Calu3 (cell line): ENCODE measurements at regions not wholly inside any gene's neighbourhood (a gene's known extent, or its start where the extent isn't known, plus 50 kb on each side); places are given as distances from the start of the nearest gene placed in this dataset.

Source experiments
- BruUV-seq: library from RNA; stranded (reverse); fragments of 400-500 nt; replicated peaks from 2 replicates; lab custom pipeline; 2021; lab: Mats Ljungman, UMichigan
- CTCF ChIA-PET: fragments of 300-600 bp; sonication (Branson Sonifier 250); formaldehyde crosslinking; loops from one replicate; lab custom pipeline; 2022; ENCODE audit warnings: antibody characterized with exemption; lab: Charles Lee
- DNase-seq: peaks from one replicate; pipeline ENCODE4 v3.0.0; 2022
- H3K27ac Mint-ChIP-seq: one replicate; pipeline ENCODE4 v1.8.0; 2022; ENCODE audit warnings: mixed read lengths; ENCODE audit not compliant: unreplicated experiment
- H3K27me3 Mint-ChIP-seq: one replicate; pipeline ENCODE4 v1.8.0; 2022; ENCODE audit warnings: mixed read lengths; ENCODE audit not compliant: unreplicated experiment
- H3K36me3 Mint-ChIP-seq: one replicate; pipeline ENCODE4 v1.8.0; 2022; ENCODE audit warnings: mild to moderate bottlenecking, moderate library complexity, mixed read lengths; ENCODE audit not compliant: insufficient read depth, unreplicated experiment
- H3K4me1 Mint-ChIP-seq: one replicate; pipeline ENCODE4 v1.8.0; 2022; ENCODE audit warnings: mild to moderate bottlenecking, low read depth, mixed read lengths; ENCODE audit not compliant: unreplicated experiment
- H3K4me3 Mint-ChIP-seq: one replicate; pipeline ENCODE4 v1.8.0; 2022; ENCODE audit warnings: mild to moderate bottlenecking, low read depth, moderate library complexity, mixed read lengths; ENCODE audit not compliant: unreplicated experiment
- H3K9me3 Mint-ChIP-seq: one replicate; pipeline ENCODE4 v1.8.0; 2022; ENCODE audit warnings: low read depth, mixed read lengths; ENCODE audit not compliant: unreplicated experiment
- intact Hi-C: fragments of 100-400 bp; cut with micrococcal nuclease; formaldehyde crosslinking; loops from one replicate; pipeline ENCODE4 v1.10.0; 2022; ENCODE audit not compliant: unreplicated experiment
- TF ChIP-seq, protein P1 (sequence below): fragments of 200-600 bp; IDR thresholded peaks from one replicate; pipeline ENCODE4 v1.8.0; 2022; ENCODE audit warnings: antibody characterized with exemption; ENCODE audit not compliant: unreplicated experiment

DNA sequence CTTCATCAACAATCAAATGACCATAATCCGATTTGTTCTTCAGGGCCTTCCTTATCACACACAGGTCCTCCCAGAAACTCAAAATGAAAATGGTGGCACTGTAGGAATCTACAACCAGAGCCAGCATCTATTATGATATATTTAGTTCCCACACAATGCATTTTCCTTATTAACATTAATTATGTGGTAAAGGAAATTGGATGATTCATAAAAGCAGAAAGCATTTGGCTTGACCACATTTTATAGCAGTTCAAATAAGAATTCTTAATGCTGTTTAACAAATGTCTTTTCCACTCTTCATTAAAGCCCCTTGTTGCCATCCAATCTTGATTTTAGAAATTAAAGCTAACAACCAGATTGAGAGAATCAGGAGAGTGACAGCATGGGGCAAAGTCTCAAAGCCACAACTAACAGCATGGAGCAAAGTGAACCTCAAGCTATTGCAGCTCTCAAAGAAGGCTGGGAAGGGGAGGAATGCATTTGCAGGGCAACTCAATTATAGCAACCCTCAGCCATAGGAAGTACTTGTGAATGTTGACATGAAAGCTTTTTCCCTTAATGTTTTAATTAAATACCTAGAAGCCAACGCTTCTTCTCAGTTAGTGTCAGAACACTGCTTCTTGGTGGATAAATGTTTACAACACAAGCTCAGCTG lies 549.1 kb downstream of the NXPH1 start:
- TF ChIP-seq, protein P1, sequence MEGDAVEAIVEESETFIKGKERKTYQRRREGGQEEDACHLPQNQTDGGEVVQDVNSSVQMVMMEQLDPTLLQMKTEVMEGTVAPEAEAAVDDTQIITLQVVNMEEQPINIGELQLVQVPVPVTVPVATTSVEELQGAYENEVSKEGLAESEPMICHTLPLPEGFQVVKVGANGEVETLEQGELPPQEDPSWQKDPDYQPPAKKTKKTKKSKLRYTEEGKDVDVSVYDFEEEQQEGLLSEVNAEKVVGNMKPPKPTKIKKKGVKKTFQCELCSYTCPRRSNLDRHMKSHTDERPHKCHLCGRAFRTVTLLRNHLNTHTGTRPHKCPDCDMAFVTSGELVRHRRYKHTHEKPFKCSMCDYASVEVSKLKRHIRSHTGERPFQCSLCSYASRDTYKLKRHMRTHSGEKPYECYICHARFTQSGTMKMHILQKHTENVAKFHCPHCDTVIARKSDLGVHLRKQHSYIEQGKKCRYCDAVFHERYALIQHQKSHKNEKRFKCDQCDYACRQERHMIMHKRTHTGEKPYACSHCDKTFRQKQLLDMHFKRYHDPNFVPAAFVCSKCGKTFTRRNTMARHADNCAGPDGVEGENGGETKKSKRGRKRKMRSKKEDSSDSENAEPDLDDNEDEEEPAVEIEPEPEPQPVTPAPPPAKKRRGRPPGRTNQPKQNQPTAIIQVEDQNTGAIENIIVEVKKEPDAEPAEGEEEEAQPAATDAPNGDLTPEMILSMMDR = no peak
- no TSS peak for BruUV-seq
- H3K4me1 Mint-ChIP-seq = no peaks in the 10 kb centered on the region
- H3K27me3 Mint-ChIP-seq = no peaks in the 10 kb centered on the region
- H3K27ac Mint-ChIP-seq = no peak overlapping the region
- no peaks in the 10 kb centered on the region for H3K9me3 Mint-ChIP-seq
- no peak for DNase-seq
- CTCF ChIA-PET = no interaction called here
- H3K36me3 Mint-ChIP-seq = no peaks in the 10 kb centered on the region
- intact Hi-C loops = no loop called here
- no peak overlapping the region for H3K4me3 Mint-ChIP-seq

DNA sequence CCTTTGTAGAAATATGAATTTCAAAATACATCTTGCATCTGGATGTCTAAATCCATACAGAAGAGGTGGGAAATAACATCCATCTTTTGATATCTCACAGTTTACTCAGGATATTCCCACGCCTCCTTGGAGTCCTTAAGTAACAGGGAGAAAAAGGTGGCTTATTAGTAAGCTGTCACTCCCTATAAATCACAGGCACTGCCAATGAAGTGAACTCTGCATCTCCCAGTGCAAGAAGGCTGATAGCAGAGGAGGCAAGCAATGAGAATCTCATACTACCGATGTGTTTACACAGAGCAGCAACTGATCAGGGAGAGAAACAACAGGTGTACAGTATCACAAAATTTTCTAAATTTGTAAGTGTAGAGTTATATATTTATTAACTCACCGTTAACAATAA lies 551.8 kb downstream of the NXPH1 start:
- TF ChIP-seq, protein P1 = no peak
- CTCF ChIA-PET = no interaction called here
- no peak overlapping the region for H3K27ac Mint-ChIP-seq

DNA sequence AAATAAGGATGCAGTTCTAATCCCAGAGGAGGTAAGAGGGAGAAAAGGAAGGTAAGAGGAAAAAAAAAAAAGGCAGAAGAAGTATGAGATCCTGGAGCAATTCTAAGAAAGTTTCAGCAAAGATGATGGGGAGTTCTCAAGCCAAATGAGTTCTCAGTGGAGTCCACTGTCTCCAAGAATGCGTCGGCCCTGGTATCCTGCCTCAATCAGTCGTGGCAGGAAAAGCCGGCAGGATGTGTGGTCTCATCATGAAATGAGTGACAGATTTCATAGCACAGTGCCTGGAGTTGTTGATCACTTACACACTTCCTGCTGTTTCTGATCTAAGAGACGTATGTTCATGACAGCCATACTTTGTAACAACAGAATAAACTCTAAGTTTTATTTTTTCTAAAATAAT lies 554.9 kb downstream of the NXPH1 start:
- TF ChIP-seq, protein P1 = no peak
- Mint-ChIP-seq H3K36me3 (no peaks in the 10 kb centered on the region), H3K4me1 (no peaks in the 10 kb centered on the region), H3K27me3 (no peaks in the 10 kb centered on the region), H3K27ac (no peak overlapping the region), H3K9me3 (no peaks in the 10 kb centered on the region), H3K4me3 (no peak overlapping the region)
- intact Hi-C loops = no loop called here
- no TSS peak for BruUV-seq
- no peak for DNase-seq
- CTCF ChIA-PET = interaction anchor here (0.7 kb wide), 1 partner anchor 1866 kb away, joined by 4 read pairs; no protein-coding TSS in a partner anchor

More for the DNA sequence above, 551.8 kb downstream of the NXPH1 start:
- H3K9me3 Mint-ChIP-seq = no peaks in the 10 kb centered on the region
- intact Hi-C loops = no loop called here
- no peaks in the 10 kb centered on the region for H3K4me1 Mint-ChIP-seq
- no peaks in the 10 kb centered on the region for H3K27me3 Mint-ChIP-seq
- H3K36me3 Mint-ChIP-seq = no peaks in the 10 kb centered on the region
- BruUV-seq = no TSS peak
- H3K4me3 Mint-ChIP-seq = no peak overlapping the region
- no peak for DNase-seq

DNA sequence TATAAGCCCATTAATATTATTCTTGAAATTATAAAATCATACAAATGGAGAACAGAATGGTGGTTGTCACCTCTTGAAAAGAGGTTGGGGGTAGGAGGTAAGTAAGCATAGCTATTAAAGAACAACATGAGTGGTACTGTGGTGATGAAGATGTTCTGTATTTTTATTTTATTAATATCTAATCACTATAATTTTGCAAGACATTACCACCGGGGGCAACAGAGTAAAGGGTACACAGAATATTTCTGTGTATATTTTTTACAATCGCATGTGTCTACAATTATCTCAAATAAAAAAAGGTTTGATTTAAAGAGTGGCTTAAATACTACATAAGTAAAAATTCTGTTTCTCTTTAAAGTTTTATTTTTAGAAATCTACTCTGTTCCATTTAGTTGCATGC lies 557.8 kb downstream of the NXPH1 start:
- BruUV-seq = no TSS peak
- no peak for DNase-seq
- intact Hi-C loops = no loop called here
- no peaks in the 10 kb centered on the region for H3K9me3 Mint-ChIP-seq
- no peaks in the 10 kb centered on the region for H3K27me3 Mint-ChIP-seq
- H3K27ac Mint-ChIP-seq = no peak overlapping the region
- CTCF ChIA-PET = interaction anchor here (0.7 kb wide), 1 partner anchor 17 kb away, joined by 3 read pairs; no protein-coding TSS in a partner anchor
- H3K4me3 Mint-ChIP-seq = no peak overlapping the region
- H3K36me3 Mint-ChIP-seq = no peaks in the 10 kb centered on the region
- H3K4me1 Mint-ChIP-seq = no peaks in the 10 kb centered on the region
- TF ChIP-seq, protein P1 = no peak
